ENCODE measurements at regions not wholly inside any gene's neighbourhood (a gene's known extent, or its start where the extent isn't known, plus 50 kb on each side); places are given as distances from the start of the nearest gene placed in this dataset.
A peak's percentile ranks its signal among the peaks of the same experiment; 100 is the strongest.

DNA sequence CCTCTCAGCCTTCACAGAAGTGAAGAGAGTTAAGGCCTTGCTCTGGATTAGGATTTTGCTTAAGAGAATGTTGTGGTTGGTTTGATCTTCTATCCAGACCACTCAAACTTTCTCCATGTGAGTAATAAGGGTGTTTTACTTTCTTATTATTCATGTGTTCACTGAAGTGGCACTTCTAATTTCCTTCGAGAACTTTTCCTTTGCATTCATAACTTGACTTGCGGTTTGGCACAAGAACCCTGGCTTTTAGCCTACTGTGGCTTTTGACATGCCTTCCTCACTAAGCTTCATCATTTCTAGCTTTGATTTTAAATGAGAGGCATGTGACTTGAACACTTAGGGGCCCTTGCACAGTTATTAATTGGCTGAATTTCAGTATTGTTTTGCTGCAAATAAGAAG is 166.1 kb upstream of the OPRM1 start:
- DNase-seq = no peak

DNA sequence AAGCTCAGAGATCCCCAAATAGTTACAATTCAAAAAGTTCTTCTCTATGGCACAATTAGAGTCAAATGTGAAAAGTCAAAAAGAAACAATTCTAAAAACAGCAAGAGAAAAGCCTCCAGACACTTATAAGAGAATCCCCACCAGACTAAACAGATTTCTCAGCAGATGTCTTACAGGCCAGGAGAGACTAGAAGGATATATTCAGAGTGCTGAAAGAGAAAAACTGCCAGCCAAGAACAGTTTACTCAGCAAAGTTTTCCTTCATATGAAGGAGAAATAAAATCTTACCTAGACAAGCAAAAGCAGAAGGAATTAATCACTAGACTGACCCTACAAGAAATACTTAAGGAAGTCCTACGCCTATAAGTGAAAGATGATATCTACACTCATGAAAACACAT is 176.1 kb upstream of the OPRM1 start:
- DNase-seq = no peak

DNA sequence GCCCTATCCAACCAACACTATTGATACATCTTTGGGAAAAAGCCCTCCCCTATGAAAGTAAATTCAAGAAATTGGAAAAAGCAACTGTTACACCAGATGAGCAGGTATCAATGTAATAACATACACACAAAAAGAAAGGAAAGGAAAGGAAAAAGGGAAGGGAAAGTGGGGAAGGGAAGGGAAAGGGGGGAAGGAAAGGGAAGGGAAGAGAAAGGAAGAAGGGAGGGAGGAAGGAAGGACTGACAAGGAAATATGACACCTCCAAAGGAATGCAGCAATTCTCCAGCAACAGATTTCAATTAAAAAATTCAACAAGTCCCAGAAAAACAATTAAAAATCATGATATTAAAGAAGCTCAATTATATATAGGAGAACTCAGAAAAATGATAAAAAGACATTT is 176.9 kb upstream of the OPRM1 start:
- DNase-seq = no peak

DNA sequence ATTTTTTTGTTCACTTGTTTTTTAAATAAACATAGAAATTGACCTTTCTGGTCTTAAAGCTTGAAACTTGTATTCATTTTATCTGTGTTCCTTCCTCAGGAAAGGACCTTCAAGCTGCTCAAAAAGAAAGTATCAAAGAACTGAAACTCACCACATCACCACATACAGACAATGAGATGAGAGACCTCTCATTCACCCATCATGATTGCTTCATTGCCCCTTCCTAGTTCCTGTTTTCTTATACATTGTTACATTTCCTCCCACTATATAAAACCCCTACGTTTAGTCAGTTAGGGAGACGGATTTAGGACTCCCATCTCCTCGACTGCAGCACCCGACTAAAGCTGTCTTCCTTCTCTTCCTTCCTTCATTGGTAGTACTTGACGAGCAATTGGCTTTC is 180.5 kb upstream of the OPRM1 start:
- DNase-seq = no peak

DNA sequence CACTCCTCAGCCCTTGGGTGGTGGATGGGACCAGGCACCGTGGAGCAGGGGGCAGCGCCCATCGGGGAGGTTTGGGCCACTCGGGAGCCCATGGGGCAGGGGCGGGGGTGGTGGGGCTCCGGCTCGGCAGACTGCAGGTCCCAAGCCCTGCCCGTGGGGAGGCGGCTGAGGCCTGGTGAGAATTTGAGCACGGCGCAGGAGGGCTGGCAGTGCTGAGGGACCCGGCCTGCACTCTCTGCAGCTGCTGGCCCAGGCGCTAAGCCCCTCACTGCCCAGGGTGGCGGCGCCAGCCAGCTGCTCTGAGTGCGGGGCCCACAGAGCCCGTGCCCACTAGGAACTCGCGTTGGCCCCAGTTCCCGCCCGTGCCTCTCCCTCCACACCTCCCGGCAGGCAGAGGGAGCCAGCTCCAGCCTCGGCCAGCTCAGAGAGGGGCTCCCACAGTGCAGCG is 182.1 kb upstream of the OPRM1 start:
- no peak for DNase-seq

DNA sequence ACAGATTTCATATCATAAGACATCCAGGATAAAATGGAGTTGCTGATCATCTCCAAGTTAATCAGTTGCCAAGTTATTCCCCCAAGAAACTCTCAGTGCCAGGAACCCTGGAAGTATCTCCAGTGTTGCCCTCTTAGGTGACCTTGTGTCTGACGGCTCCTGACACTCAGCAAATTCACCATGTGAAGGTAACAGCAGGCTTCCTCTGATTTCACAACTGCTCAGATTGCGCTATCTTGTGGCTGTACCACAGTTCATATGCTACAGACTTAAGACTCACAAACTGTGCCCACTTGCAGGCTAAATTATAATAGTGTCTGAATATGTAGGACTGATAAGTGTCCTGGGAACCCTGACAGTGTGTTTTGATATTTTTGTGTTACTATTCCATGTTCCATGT is 186.6 kb upstream of the OPRM1 start:
- DNase-seq = no peak

DNA sequence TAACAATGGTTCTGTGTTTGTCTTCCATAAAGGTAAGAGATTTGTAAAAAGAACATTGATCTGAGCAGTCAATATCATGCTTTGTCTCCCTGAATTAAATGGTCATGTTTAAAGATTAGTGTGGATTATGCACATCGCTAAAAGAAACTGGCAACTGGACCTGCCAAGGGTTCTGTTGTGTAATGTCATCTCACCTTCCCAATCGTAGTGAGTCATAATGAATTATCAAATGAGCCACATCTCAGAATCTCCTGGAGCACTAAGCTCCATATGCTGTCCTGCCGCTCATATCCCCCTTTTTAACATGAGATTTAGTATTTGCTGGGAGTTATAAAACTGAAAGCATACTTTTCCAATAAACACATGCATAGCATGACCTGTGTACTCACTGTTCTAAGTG is 187.0 kb upstream of the OPRM1 start:
- no peak for DNase-seq

DNA sequence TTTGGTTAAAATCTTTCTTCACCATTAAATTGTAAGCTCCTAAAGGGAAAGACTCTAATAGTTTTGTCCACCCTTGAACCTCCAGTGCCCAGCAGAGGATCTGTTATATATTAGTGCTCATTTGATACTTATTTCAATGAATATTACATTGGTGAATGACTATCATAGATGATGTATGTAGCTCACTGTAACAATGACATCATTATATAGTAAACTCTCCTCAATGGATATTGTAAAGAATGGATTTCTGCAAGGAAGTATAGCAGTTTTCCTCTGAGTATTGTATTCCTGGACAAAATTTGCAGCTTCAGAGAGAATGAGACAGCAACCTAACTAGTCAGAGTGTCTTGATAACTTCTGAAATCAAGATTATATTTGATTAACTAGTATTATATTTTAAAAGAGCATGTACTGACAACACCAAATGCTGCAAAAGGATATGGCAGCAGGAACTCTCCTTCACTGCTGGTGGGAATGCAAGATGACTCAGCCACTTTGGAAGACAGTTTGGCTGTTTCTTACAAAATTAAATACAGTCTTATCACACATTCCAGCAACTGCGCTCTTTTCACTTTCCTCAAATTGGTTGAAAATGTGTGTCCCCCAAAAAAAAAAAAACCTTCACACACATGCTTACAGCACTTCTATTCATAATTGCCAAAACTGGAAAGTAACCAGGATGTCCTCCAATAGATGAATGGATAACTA is 189.8 kb upstream of the OPRM1 start:
- DNase-seq = no peak

DNA sequence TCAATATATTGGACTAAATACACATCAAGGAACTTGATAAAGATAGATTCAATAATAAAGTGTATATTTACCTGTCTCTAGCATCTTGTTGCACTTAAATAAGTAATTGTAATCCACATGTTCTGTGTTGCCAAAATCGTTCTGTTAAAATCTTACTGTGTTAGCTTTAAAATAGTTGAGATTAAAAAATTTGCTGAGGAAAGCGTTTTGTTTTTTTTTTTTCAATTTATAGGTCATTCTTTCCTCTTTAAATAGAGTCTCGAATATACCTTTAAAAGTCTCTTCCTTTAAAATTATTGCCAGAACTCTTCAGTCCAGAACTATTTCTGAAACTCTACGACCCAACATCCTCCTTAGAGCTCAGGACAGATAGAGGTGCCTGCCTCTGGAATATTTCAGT is 195.6 kb upstream of the OPRM1 start:
- no peak for DNase-seq

DNA sequence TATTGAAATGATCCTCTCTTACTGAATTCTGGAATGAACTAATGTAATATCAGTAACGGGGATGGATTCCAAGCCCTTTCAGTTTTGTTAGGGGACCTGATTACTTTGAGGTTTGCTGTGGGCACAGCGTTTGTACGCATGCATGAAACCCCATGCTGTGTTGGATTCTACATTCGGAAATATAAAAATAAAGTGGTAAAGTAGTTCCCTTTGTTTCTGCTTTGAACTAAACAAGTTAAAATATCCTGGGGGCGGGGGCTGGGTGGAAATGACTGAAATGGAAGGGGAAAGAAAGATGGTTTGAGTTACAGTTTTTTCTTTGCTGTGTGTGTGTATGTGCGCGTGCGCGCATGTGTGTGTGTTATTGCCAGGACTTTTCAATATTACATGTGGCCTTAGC is 196.5 kb upstream of the OPRM1 start:
- no peak for DNase-seq

DNA sequence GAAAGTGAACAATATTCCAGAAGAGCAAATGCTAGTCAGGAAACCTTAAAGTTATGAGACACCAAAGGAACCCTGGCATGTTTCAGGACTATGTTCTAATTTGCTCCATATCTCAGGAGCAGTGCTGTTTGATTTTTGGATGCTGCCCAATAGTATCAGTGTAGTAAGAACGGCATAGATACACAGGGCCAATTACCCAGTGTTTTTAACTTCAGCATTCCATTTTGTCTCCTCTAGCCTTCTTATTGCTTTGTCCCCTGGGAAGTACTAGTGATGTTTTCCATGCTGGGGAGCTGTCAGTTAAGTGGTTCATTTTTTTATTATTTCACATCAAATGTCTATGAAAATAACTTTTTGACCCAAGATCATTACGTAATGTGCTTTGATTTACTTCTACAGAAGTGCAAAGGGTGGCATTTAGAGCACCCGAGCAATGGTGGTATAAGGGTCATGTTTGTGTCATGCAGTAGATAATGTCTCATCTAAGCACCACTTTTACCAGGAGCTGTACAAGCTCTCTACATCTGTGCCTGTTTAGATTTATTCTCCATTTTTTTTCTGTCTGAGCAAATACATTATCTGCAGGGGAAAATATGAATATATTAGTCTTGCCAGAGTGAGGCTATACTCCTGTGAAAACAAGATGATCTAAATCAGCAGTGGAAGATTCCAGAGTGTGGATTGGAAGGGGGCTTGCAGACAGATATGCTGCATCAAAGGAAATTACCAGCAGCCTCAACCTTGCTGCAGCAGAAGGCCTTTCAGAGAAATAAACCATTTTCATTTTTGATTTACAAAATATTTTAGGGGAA is 198.8 kb upstream of the OPRM1 start:
- no peak for DNase-seq

DNA sequence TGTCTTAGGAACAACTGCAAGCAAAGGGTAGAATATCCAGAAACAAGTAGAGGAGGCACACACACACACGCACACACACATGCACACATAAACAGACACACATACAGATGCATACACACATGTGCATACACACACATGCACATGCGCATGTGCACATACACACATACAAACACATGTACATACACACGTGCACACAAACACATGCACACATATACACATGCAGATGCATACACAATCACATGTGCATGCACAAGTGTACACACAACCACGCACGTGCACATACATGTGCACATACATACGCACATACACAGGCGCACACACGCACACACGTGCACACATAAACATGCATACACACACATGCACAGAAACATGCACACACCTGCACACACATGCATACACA is 206.5 kb upstream of the OPRM1 start:
- no peak for DNase-seq

DNA sequence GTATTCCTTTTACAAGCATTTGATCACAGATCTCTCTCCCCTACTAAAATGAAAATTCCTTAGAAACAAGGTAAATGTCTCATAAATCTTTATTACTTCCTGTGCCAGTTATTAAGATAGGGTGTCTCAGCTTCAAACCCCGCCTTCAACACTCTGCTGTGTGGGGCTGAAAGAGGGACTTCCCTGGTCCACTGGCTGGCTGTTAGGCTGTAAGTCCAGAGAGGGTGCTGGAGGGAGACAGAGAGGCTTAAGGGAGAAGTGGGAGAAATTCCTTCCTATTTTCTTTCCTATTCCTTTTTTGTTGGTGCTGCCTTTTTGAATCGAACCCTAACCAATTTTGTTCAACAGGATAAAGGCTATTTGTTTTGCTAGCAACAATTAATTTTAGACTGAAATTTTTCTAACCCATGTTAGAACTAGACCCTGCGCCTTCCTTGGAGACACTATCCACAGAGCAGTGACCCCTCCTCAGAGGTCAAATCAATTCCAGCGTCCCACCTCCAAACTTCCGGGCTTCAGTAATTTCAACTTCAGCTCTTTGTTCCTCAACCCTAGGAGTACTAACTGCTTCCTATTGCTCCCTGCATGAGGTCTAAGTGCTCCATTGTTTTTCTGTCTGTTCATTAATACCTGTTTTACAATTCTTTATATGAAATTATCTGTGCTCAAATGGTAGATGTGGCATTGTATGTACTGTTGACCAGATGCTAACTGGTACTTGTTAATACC is 207.5 kb upstream of the OPRM1 start:
- DNase-seq = no peak

DNA sequence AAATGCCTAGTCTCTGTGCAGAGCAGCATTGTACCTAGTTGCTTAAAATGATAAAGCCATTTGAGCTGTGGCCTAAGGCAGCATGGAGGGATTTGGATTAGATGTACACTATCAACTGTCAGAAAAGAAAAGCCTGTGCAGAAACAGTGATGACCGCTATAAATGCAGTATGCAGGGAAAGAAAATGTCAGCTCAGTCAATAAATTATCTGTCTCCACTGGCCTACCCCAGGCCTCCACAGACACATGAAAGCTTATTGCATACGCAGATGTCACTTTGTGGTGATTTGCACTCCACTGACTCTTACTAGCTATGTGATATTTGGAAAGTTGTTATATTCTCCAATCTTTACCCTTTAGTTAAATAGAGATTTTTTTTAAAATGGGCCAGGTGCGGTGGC is 221.9 kb upstream of the OPRM1 start:
- no peak for DNase-seq

DNA sequence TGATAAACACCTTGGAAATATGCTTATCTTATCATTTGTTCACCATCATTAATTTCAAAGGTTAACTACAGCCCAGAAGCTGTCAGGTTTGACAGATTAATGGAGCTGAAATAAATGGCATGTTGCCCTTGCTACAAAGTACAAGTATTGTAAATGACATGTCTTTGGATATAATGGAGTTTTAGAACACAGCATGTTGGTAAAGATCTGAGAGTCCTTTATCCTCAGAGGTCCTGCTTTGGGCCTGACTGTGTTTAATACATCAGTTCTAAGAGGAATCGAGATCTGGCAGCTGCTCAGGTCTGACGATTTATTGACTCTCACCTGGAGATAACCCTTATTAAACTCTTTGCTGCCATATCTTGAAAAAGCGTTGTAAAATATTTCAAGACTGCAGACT is 222.7 kb upstream of the OPRM1 start:
- no peak for DNase-seq

DNA sequence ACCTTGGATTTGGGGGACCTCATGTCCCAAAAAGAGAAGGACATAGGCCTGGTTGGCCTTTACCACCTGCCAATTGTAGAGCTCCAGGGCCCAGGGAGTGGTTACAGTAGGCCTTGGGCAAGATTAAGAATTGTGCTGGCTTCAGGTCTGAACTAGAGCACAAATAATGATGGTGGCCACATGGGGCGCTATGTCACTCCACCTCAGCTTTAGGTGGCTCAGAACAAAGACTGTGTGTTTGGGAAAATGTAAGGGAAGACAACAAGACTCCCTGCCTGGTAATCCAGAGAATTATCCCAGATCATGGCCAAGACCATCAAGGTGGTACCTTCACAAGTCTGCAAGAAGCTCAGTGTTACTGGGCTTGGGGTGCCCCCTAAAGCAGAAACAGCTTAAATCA is 224.9 kb upstream of the OPRM1 start:
- DNase-seq = no peak

DNA sequence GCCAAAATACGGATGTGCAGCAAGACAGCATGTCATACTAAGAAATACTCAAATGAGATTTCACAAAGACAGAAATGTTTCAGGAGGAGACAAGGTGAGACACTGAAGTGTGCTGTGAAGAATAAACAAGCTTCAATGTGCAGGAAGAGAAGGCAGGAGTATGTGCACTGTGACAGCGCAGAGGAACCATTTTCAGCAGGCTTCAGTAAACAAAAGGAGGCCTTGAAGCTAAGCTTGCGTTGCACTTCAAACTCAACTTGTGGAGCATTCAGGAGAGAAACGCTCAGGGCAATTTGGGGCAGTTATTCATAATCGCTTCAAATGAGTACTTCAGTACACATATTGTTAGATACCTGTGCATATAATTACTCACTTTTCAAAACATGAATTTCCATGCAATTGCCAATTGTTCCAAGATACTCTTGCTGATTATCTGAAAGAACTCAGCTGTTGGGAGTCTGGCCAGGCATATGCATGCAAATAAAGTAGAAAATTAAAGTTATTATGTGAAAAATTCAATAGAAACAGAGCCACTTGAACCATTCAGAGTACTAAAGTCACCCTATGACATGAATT is 234.2 kb upstream of the OPRM1 start:
- peak; percentile 82 for DNase-seq

DNA sequence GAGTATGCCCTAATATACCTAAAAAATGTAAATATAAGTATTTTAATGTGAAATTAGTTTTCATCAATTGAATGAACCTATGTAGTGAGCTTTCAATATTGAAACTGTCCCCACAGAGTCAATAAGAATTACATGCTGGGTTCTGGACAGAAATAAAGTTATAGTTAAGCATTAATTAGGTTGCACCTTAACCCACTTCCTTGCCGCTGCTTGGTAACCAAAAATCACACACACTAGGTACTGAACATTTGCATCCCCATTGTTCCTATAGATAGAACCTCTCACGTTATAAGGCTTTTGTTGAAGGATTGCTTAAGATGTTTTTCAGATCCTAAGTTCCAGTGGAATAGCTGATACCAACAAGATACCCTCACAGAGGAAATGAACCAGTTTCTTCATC is 237.1 kb upstream of the OPRM1 start:
- no peak for DNase-seq

DNA sequence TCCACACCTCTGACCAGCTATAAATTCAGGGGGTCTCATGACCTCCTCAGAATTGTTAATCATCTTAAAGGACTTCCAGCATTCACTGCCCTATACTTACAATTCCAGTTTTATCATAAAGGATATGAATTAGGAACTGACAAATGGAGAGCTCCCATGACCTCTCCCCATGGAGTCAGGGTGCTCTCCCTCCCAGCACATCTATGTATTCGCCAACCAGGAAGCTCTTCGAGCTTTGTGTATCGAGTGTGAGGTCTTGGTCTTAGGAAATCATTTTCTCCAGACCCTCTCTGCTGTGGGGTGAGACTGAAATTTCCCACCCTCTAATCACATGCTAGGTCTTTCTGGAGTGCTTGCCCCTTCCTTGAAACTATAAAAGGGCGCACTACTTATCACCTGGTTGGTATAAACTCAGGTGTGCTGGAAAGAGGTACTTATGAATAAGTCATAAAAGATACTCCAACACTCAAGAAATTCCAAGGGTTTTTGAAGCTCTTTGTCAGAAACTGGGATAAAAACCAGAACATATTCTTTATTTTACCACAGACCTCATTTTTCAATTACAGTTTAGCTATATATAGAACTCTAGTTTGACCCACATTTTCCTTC is 238.4 kb upstream of the OPRM1 start:
- DNase-seq = no peak

DNA sequence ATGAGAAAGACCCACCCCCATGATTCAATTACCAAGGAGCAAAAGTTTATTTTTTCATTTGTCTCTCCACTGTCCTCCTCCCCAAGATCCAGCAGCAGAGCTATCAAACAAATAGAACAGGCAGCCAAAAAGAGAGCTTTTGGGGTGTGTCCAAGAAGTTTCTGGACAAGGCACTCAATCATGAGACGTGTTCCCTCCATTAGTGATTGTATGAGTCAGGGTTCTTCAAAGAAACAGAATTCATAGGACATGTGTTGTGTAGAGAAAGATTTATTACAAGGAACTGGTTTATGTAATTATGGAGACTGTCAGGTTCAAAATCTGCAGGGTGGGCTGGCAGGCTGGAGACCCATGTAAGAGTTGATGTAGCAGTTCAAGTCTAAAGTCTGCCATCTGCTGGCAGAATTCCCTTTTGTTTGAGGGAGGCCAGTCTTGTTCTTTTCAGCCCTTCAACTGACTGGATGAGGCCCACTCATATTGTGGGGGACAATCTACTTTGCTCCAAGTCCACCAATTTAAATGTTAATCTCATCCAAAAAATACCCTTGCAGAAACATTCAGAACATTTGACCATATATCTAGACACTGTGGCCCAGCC is 248.1 kb upstream of the OPRM1 start:
- no peak for DNase-seq

DNA sequence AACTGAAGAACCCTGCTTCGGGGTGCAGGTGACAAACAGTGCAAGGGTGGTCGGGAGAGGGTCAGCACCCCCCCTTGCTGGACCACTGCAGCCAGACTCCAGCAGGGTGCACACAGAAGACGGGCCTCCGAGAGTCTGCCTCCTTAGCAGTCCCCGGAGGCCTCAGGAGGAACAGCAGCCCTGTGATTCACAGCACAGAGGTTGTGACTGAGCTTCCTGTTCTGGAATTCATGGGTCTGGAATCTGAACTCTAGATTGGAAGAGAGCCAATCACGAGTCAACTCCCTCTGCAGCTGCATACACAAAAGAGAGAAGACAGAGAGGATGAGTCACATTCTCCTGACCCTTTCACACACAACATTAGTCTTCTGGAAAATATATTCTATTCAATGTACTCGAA is 249.0 kb upstream of the OPRM1 start:
- no peak for DNase-seq

DNA sequence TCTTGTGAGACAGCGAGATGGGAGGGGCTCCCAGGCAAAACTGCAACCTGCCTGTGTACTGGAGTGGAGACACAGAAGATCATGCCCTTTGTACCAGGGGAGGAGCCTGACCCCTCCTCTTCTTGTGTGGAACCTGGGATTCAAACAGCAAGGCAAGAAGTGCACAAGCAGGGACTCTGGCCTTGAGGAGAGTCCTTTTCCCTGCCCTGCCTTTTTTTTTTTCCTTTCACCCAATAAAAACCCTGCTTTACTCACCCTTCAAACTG is 251.8 kb upstream of the OPRM1 start:
- no peak for DNase-seq

DNA sequence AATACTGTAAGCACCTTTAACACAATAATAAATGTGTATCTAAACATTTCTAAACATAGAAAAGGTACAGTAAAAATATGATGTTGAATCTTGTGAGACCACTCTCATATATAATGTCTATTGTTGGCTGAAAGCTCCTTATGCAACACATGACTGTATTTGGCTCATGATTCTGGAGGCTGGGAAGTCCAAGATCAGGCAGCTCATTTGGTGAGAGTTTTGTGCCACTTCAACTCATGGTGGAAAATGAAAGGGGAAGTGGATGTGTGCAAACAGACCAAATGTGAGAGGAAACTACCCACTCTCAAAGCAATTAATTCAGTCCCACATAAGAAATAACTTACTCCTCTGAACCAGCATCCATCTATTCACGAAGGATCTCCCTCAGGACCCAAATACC is 257.7 kb upstream of the OPRM1 start:
- no peak for DNase-seq

Data from NCI-H1048 (cell line).